ENCODE measurements at regions not wholly inside any gene's neighbourhood (a gene's known extent, or its start where the extent isn't known, plus 50 kb on each side); places are given as distances from the start of the nearest gene placed in this dataset.

DNA sequence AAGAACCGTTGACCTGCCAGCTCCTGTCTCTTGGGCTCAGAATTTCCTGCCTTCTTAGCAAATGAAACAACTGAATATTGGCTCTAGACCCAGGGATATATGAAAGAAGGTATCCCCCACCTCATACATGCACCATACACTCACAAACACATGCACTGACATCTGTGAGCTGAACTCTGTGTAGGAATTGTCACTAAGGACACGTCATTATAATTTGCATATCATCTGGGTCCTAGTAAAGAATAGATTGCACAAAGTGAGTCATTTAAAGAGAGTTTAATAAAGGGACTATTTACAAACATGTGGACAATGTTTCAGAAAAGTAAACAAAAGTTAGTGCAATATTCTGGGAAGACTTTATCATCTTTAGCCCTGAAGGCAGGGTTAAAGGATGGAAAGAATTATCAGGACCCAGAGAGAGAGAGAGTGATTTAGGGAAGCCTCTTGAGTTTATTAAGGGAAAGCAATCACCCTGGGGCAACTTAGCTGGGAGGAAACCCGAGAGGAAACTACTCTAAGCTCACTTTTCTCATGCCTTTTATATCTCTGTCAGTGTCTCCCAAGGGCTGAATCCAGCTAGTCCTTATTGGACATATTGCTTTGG, 74.1 kb upstream of the PLA2G4A start:
- intact Hi-C loops (cut with micrococcal nuclease; ENCODE audit: unreplicated experiment) (no loop called here), in situ Hi-C loops (cut with MboI) (no loop called here)
- TF ChIP-seq, protein P1, sequence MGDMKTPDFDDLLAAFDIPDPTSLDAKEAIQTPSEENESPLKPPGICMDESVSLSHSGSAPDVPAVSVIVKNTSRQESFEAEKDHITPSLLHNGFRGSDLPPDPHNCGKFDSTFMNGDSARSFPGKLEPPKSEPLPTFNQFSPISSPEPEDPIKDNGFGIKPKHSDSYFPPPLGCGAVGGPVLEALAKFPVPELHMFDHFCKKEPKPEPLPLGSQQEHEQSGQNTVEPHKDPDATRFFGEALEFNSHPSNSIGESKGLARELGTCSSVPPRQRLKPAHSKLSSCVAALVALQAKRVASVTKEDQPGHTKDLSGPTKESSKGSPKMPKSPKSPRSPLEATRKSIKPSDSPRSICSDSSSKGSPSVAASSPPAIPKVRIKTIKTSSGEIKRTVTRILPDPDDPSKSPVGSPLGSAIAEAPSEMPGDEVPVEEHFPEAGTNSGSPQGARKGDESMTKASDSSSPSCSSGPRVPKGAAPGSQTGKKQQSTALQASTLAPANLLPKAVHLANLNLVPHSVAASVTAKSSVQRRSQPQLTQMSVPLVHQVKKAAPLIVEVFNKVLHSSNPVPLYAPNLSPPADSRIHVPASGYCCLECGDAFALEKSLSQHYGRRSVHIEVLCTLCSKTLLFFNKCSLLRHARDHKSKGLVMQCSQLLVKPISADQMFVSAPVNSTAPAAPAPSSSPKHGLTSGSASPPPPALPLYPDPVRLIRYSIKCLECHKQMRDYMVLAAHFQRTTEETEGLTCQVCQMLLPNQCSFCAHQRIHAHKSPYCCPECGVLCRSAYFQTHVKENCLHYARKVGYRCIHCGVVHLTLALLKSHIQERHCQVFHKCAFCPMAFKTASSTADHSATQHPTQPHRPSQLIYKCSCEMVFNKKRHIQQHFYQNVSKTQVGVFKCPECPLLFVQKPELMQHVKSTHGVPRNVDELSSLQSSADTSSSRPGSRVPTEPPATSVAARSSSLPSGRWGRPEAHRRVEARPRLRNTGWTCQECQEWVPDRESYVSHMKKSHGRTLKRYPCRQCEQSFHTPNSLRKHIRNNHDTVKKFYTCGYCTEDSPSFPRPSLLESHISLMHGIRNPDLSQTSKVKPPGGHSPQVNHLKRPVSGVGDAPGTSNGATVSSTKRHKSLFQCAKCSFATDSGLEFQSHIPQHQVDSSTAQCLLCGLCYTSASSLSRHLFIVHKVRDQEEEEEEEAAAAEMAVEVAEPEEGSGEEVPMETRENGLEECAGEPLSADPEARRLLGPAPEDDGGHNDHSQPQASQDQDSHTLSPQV (IDR thresholded peaks at IDR 0.05) = no peak
- TF ChIP-seq ZNF24 (IDR thresholded peaks at IDR 0.05) = no peak
- no peak for TF ChIP-seq NR2F1 (conservative IDR thresholded peaks at IDR 0.05)
- H3K36me3 ChIP-seq (ENCODE audit: control insufficient read depth in 2 of 2, insufficient read depth in 2 of 2, low read length in 1 of 2) = no peaks in the 10 kb centered on the region
- H3K4me1 ChIP-seq (ENCODE audit: control insufficient read depth, insufficient read depth, low read length) = no peaks in the 10 kb centered on the region
- 0% methylated on average over 3 of the region's 3 CpGs for WGBS (ENCODE audit: insufficient coverage, insufficient replicate concordance, low lambda C conversion rate, missing lambda C conversion rate)
- H3K27me3 ChIP-seq (replicated peaks in 1 of 2; ENCODE audit: control insufficient read depth in 2 of 2, insufficient read depth in 2 of 2, low read length in 1 of 2) = no peaks in the 10 kb centered on the region
- H3K9me3 ChIP-seq (replicated peaks; ENCODE audit: control insufficient read depth, insufficient read depth, low read length) = no peaks in the 10 kb centered on the region
- DNase-seq (ENCODE audit: low read depth, low spot score) (no peak), FAIRE-seq (no peak), ATAC-seq (no peak)
- SMC1A ChIA-PET (ENCODE audit: uncharacterized antibody, unreplicated experiment) = no interaction called here
- CTCF ChIA-PET = no interaction called here
- BruUV-seq (replicated peaks) = no TSS peak
- no peak overlapping the region for H3K9ac ChIP-seq (ENCODE audit: control insufficient read depth, insufficient read depth, low read length)
- POLR2A ChIA-PET = no interaction called here
- no peak overlapping the region for H2AFZ ChIP-seq (ENCODE audit: control insufficient read depth, low read depth, low read length)
- H3K27ac ChIP-seq (ENCODE audit: control insufficient read depth, insufficient read depth) = no peak overlapping the region
- no peaks in the 10 kb centered on the region for H3K79me2 ChIP-seq (ENCODE audit: control insufficient read depth, insufficient read depth, low read length)
- no peak overlapping the region for H3K4me3 ChIP-seq
- no peaks in the 10 kb centered on the region for H4K20me1 ChIP-seq (ENCODE audit: control insufficient read depth, insufficient read depth)
- RAD21 ChIA-PET (ENCODE audit: unreplicated experiment) = no interaction called here
- no peak overlapping the region for H3K4me2 ChIP-seq (ENCODE audit: control insufficient read depth, insufficient read depth)

DNA sequence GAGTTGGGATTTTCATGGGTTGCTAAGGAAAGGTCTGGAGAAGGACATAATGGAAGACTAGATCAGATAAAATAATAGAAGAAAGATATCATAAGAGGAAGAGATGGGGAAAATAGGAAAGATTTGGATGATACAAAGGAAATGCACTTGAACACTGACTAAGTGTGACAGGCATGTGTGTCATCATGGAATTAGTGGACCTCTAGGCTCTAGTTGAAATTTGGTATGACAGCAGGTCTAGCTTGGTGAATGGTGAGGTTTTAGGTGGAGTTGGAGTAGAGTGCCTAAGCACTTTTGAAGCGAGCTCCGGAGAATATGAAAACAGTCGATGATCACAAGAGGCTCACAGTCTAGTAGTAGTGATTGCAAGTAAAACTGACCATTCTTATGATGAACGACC, 73.0 kb upstream of the PTGS2 start:
- Histone ChIP-seq H3K4me1 (ENCODE audit: control insufficient read depth, insufficient read depth, low read length) (no peaks in the 10 kb centered on the region), H3K9ac (ENCODE audit: control insufficient read depth, insufficient read depth, low read length) (no peak overlapping the region), H4K20me1 (ENCODE audit: control insufficient read depth, insufficient read depth) (no peaks in the 10 kb centered on the region), H3K27me3 (replicated peaks in 1 of 2; ENCODE audit: control insufficient read depth in 2 of 2, insufficient read depth in 2 of 2, low read length in 1 of 2) (no peaks in the 10 kb centered on the region), H3K4me2 (ENCODE audit: control insufficient read depth, insufficient read depth) (no peak overlapping the region), H3K4me3 (no peak overlapping the region), H2AFZ (ENCODE audit: control insufficient read depth, low read depth, low read length) (no peak overlapping the region), H3K9me3 (replicated peaks; ENCODE audit: control insufficient read depth, insufficient read depth, low read length) (no peaks in the 10 kb centered on the region; the same call in 1 of the 3 replicates), H3K27ac (ENCODE audit: control insufficient read depth, insufficient read depth) (no peak overlapping the region), H3K36me3 (ENCODE audit: control insufficient read depth in 2 of 2, insufficient read depth in 2 of 2, low read length in 1 of 2) (no peaks in the 10 kb centered on the region), H3K79me2 (ENCODE audit: control insufficient read depth, insufficient read depth, low read length) (no peaks in the 10 kb centered on the region)
- no TSS peak for BruUV-seq (replicated peaks)
- CTCF ChIA-PET = interaction anchor here (0.6 kb wide), 1 partner anchor 31 kb away, joined by 3 read pairs; no protein-coding TSS in a partner anchor
- RAD21 ChIA-PET (ENCODE audit: unreplicated experiment) = no interaction called here
- intact Hi-C loops (cut with micrococcal nuclease; ENCODE audit: unreplicated experiment) = no loop called here
- no peak for FAIRE-seq
- WGBS (ENCODE audit: insufficient coverage, insufficient replicate concordance, low lambda C conversion rate, missing lambda C conversion rate) = 63% methylated on average over 4 of the region's 4 CpGs
- SMC1A ChIA-PET (ENCODE audit: uncharacterized antibody, unreplicated experiment) = no interaction called here
- POLR2A ChIA-PET = no interaction called here
- no peak for DNase-seq (ENCODE audit: low read depth, low spot score)
- in situ Hi-C loops (cut with MboI) = no loop called here
- ATAC-seq = no peak
- TF ChIP-seq ASH2L (IDR thresholded peaks at IDR 0.05; ENCODE audit: borderline replicate concordance, low read depth) (no peak), SMC3 (IDR thresholded peaks at IDR 0.05; ENCODE audit: borderline replicate concordance, low read length) (no peak), CHD2 (IDR thresholded peaks at IDR 0.05; ENCODE audit: borderline replicate concordance, low read depth, low read length) (no peak), SPI1 (IDR thresholded peaks at IDR 0.05; ENCODE audit: borderline replicate concordance, insufficient read depth, low read depth, low read length) (no peak), NR2C2 (IDR thresholded peaks at IDR 0.05; ENCODE audit: borderline replicate concordance, control insufficient read depth, insufficient read length, low read depth) (no peak)
- TF ChIP-seq, protein P2, sequence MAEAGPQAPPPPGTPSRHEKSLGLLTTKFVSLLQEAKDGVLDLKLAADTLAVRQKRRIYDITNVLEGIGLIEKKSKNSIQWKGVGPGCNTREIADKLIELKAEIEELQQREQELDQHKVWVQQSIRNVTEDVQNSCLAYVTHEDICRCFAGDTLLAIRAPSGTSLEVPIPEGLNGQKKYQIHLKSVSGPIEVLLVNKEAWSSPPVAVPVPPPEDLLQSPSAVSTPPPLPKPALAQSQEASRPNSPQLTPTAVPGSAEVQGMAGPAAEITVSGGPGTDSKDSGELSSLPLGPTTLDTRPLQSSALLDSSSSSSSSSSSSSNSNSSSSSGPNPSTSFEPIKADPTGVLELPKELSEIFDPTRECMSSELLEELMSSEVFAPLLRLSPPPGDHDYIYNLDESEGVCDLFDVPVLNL (IDR thresholded peaks at IDR 0.05; ENCODE audit: low read depth, low read length) = no peak
- TF ChIP-seq, protein P3, sequence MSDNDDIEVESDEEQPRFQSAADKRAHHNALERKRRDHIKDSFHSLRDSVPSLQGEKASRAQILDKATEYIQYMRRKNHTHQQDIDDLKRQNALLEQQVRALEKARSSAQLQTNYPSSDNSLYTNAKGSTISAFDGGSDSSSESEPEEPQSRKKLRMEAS (IDR thresholded peaks at IDR 0.05; ENCODE audit: low read depth, low read length) = no peak
- TF ChIP-seq, protein P4, sequence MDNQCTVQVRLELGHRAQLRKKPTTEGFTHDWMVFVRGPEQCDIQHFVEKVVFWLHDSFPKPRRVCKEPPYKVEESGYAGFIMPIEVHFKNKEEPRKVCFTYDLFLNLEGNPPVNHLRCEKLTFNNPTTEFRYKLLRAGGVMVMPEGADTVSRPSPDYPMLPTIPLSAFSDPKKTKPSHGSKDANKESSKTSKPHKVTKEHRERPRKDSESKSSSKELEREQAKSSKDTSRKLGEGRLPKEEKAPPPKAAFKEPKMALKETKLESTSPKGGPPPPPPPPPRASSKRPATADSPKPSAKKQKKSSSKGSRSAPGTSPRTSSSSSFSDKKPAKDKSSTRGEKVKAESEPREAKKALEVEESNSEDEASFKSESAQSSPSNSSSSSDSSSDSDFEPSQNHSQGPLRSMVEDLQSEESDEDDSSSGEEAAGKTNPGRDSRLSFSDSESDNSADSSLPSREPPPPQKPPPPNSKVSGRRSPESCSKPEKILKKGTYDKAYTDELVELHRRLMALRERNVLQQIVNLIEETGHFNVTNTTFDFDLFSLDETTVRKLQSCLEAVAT (IDR thresholded peaks at IDR 0.05) = no peak
